Occipital lobe (tissue), 1 donor: ENCODE measurements at regions not wholly inside any gene's neighbourhood (a gene's known extent, or its start where the extent isn't known, plus 50 kb on each side); places are given as distances from the start of the nearest gene placed in this dataset.

ENCODE experiments used
- DNase-seq: peaks from one replicate; lab custom pipeline; 2025; lab: John Stamatoyannopoulos, UW

DNA sequence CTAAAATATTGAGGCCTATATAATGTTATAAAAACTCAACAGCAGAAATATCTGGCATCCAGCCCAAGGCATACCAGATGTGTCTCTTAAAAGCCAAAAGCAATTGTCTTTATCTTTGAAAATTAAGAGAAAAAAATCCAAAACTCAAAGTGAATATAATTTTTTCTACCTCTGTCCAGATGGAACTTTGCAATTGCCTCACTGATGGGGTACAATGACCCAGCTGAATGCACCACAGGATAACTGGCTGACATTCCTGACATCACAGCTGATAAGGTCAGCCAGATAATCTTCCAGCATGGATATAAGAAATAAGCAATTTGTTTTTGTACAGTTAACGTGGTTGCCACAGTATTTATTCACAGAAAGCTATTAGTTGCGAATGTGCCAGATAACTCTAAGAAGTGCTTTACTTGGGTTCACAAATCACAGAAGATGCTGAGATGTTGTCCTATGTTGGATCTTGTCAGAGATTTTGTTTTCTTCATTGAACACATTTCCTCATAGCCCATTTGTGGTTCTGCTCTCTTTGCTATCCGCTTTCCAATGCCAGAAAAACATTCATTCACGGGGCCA lies 566.9 kb upstream of the CCDC54 start:
- DNase-seq: no peak

GRCh38 chr3:106811376-106811775 lies 565.9 kb upstream of the CCDC54 start:
- no peak for DNase-seq

- no peak for DNase-seq
These were observed 563.5 kb upstream of the CCDC54 start for GRCh38 chr3:106813742-106814141.

DNA sequence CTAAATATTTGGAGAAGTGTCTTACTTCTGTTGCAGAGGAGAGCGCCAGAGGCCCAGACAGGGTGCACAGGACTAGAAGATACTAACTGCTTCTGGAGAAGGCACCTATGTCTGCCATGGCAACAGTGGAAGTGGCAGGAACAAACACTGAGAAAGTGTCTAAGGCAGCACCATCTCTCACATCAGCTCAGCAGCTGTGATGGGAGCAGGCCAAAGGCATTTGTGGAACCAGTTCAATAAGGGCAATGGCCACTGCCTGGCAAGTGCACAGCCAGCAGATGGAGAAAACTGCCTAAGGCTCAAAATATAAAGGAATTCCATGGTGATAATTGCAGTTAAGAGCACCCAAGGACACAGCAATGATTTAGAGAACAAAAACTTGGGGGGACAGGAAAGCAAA lies 563.0 kb upstream of the CCDC54 start:
- no peak for DNase-seq

- no peak for DNase-seq
These were observed 560.4 kb upstream of the CCDC54 start for GRCh38 chr3:106816838-106817237.

- no peak for DNase-seq
These were observed 559.5 kb upstream of the CCDC54 start for GRCh38 chr3:106817706-106818105.

DNA sequence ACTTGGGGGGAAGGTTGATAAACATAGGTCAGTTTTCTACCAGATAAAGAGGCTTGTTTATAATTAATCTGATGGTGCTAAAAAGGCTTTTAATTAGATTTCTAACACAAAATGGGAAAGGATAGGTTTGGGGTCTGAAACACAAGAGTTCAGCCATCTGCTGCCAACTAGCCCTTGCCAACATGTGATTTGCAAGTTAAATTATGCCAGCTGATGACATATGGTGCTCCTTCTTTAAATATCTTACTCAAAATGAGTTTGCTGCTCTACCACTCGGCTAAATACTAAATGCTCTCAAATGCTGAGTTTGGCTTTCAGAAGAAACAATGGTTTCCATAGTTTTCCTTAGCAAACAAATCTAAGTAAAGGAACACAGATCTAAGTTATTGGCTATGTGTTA lies 557.8 kb upstream of the CCDC54 start:
- no peak for DNase-seq

- no peak for DNase-seq
These were observed 556.4 kb upstream of the CCDC54 start for GRCh38 chr3:106820726-106821362.

DNA sequence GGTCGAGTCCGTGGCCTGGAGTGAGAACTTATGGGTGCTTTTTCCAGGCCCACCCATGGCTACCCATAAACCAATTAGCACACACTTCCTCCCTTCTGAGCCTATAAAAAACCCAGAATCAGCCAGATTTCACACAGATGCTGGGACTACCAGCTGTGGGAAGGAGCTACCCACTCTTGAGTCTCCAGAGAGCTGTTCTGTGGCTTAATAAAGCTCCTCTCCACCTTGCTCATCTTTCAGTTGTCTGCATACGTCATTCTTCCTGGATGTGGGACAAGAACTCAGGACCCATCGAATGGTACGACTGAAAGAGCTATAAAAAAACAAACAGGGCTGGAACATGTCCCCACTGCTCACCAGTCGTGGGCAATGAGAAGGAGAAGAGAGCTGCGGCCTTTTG lies 555.4 kb upstream of the CCDC54 start:
- no peak for DNase-seq

DNA sequence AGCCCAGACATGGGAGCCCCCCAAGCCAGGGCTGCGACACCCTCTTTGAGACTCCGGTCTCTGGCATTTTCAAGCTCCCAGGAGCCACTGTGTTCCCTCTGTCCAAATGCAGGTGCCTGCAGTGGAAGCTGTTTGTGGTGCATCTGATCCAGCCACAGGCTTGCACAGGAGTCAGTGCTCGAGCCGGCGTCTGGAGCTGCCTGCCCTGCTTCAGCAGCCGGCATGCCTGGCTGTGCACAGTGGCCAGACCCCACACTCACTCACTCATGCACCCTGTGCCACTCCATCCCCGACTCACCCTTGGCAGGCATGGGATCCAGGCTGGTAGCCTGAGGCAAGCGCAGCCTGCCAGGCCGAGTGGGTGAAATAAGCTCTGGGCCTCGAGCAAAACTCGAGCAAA lies 555.0 kb upstream of the CCDC54 start:
- no peak for DNase-seq

GRCh38 chr3:106823701-106824100 lies 553.5 kb upstream of the CCDC54 start:
- no peak for DNase-seq

DNA sequence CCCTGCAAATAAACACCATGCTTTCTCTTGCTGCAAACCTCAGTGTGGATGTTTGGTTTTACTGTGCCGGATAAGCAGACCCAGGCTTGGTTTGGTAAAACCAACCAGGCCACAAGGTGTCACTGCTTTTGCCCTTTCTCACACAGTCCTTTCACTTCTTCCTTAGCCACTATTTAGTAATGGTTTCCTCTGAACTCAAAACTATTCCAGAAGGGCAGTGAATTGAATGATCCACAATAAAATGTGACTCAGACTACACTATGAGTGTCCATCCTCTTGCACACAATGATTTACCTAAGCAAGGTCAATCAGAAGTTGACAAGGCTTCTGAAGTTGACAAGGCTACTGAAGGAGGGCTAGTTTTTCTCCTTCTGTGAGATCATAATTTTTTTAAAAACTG lies 552.4 kb upstream of the CCDC54 start:
- no peak for DNase-seq

DNA sequence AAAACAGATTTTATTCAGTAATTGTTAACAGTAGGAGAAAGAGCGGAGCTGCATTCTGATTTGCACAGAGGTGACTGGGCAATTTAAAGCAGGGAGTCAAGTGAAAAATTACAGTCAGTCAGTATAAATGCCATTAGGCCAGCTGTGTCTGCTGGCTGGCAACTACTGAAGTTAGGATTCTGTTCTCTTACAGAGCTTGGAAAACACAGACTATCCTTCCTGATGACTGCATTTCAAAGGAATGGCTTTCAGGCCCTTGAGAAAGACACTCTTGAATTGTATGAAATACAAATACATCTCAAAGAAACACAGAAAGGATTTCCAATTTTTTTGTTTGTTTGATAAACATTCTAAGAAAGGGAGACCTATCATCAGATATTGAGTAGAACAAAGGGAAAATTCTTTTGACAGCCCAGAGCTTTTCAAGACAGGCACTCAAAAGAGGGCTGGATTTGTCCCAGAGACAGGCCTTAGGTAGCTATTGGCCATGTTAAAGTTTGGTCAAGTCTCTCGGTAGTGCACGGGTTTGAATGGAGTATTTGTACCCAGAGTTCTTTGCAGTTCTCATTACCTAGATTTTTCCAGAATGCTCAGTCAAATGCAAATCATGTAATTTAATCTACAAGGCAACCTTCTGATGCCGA lies 551.2 kb upstream of the CCDC54 start:
- DNase-seq: no peak

DNA sequence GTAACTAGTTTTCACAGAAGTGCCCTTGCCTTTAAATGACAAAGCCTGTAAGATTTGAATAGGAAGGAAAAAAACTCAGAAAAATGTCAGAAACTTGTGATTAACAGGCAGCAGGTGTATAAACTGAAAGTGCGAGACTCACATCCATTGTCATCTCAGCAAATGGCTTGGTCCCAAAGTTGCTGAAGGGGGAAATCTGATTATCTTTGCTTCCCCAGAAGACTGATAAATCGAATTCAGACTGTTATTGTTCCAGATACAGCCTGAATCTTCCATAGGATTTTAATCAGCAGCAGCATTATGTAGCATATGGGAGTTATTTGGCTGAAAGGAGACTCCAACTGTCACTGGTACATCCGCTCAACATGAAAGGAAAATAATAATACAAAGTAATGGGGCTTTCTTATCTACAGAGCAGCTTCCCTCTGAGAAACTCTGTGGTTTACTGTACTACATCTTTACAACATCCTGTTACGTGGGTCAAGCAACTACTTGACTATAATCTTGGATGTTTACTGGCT lies 550.4 kb upstream of the CCDC54 start:
- no peak for DNase-seq

GRCh38 chr3:106827515-106828213 lies 549.6 kb upstream of the CCDC54 start:
- DNase-seq: no peak

DNA sequence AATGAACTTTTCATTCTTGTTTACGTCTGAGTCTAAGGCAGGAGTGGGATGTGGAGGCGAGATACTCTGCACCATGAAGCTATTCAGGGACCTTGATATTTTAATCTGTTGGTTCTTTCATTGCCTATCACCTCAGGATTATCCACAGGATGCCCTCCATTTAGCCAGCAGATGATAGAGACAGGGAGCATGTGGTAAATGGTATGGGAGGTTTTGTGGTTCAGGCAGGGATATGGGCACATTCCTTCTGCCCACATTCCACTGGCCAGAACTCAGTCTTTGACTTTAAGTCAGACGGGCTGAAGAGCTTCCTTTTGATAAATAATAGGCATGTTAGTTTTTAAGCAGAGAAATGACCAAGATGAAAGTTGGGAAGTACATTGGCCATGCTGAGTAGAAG lies 548.0 kb upstream of the CCDC54 start:
- no peak for DNase-seq

DNA sequence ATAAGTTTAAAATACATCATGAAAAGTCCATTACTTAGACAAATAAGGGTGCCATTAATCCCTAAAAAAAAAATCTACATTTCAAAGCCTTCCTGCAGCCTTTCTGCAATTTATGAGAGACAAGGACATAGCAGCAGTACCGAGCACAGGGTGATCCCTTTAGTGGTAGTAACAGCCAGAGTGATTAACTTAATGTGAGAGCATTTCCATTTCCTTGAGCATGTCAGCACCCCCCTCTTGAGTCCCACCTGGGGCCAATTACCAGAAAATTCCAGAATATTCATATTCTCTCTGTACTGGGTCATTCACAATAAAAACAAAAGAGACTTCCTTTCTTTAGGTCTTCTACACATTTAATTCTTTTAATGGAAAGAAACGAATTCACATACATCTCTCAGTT lies 546.9 kb upstream of the CCDC54 start:
- no peak for DNase-seq

DNA sequence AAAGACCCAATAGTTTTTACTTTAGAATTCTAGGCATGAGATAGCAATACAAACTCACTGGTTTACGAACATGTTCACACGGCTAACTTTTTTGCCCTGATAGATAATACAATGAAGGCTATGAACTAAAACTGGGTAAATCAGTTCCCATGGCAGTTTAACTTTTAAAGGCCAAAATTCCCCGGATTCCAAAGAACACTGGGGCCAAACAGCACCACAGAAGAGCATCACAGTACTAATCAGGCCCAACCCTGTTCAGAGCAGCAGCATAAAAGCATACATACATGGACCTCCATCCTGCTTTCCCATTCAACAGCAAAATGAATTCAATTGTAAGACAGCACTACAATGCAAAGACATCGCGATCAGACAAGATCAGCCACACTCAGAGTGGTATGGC lies 540.3 kb upstream of the CCDC54 start:
- no peak for DNase-seq

DNA sequence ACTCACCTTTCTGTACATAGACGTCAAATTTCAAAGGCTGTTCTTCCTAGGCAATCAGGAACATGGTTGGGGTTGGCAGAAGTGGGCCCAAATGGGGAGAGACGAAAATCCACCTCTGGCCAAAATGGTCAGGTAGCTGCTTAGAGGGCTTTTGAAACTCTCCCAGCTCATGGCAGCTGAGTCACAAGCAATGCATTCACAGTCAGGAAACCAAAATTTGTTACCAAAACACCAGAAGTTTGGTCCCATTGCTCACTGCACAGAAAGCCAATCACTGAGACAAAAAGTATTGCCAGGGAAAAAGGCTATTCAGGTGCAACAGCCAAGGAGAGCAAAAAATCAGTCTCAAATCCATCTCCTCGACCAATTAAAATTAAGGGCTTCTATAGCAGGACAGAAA lies 539.6 kb upstream of the CCDC54 start:
- no peak for DNase-seq

DNA sequence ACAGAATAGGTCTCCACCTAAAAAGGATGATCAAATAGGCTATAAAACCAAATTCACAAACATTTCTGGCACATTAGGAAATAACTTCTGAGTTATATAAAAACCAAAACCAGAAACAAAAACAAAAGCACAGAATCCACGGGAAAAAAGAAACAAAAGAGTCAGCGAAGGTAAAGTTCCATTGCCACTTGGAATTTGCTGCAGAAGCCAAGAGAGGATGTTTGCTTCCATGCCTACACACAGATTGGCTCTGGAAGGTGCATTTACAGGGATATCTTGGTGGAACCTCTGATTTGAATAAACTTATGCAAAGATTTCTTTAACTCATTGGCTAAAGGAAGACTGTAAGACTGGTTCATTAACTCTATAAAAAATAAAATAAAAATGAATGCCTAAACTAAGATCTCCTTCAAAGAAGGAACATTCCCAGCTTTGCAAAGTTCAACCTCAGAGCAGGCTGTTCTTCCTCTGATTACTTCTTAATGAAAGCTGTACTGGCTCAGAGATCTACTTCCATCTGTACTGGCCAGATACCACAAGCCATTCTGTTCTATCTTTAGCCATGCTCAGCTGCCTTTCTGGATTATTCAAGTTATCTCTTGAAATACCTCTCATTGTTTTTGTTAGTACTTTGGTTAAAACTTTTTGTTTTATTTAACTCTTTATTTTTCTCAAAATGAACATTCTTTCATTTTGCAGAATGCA lies 537.5 kb upstream of the CCDC54 start:
- no peak for DNase-seq

GRCh38 chr3:106840319-106840718 lies 536.9 kb upstream of the CCDC54 start:
- DNase-seq: no peak

DNA sequence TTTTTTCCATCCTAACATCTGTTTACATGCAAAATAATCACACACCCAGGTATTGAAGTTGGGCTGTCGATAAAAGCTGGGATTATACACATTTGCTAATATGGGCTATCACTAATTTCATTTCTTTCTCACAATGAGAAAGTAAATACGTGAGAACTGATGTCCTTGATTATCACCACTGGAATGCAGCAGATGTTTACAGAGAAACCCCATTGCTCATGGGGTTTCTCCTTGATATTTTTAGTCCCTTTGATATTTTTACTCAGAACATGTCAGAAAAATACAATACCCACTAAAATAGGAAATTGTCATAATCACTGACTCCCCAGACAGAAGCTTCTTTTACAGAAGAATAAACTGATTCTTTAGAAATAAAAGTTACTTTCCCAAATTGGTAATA lies 535.1 kb upstream of the CCDC54 start:
- DNase-seq: no peak
